Neutrophil (primary cell): ENCODE measurements at regions not wholly inside any gene's neighbourhood (a gene's known extent, or its start where the extent isn't known, plus 50 kb on each side); places are given as distances from the start of the nearest gene placed in this dataset.

Source experiments
- H3K27ac ChIP-seq: fragments of 200-600 bp; sonication (generic); 2 replicates; pipeline ENCODE4 v1.5.1; 2016; ENCODE audit warnings: mild to moderate bottlenecking, moderate library complexity
- H3K27me3 ChIP-seq: fragments of 200-600 bp; sonication (generic); 2 replicates; pipeline ENCODE4 v1.6.0; 2016; ENCODE audit warnings: mild to moderate bottlenecking
- H3K36me3 ChIP-seq: fragments of 200-600 bp; sonication (generic); 2 replicates; pipeline ENCODE4 v1.5.1; 2017
- H3K4me1 ChIP-seq, 2 experiments: fragments of 200-600 bp in 1 of 2; sonication (generic) in 1 of 2; 1 replicate in 1 of 2; 2 replicates in 1 of 2; pipeline versions ENCODE4 v1.5.1 to v1.6.1; 2013 to 2016; ENCODE audit warnings: low read depth in 1 of 2, low read length in 1 of 2, mild to moderate bottlenecking in 1 of 2, moderate library complexity in 1 of 2; ENCODE audit not compliant: control insufficient read depth in 1 of 2, insufficient read depth in 1 of 2
- H3K4me3 ChIP-seq, 2 experiments: fragments of 200-600 bp in 1 of 2; sonication (generic) in 1 of 2; 1 replicate in 1 of 2; 2 replicates in 1 of 2; pipeline ENCODE4 v1.5.1; 2013 to 2016; ENCODE audit warnings: low read depth in 1 of 2, low read length in 1 of 2, mild to moderate bottlenecking in 1 of 2, moderate library complexity in 1 of 2
- H3K9me3 ChIP-seq: fragments of 200-600 bp; sonication (generic); 2 replicates; pipeline ENCODE4 v1.5.1; 2016
- TF ChIP-seq, protein P1 (sequence below): fragments of 200-600 bp; sonication (generic); IDR thresholded peaks from 2 replicates; pipeline ENCODE4 v1.5.1; 2016; ENCODE audit warnings: antibody characterized with exemption

DNA sequence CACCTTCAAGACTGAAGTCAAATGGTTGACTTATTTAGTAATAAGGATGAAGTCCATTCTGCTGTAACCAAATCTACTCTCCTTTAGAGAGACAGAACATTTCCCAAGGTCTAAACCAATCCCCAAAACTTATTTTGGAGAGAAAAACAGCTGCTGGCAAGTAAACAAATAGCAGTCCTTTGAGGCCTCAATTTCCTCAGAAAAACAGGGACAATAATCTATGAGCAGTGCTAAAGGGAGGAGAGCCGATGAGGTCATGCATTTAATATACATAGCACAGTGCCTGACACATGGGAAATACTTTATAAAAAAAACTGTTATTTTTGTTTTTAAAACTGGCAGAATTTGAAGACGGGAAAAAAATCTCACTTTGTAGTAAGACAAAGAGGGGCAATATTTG, 526.0 kb downstream of the EPM2A start:
- Histone ChIP-seq H3K4me1 (no peaks in the 10 kb centered on the region), H3K27ac (no peak overlapping the region), H3K27me3 (no peaks in the 10 kb centered on the region), H3K4me3 (no peak overlapping the region), H3K9me3 (no peaks in the 10 kb centered on the region), H3K36me3 (no peaks in the 10 kb centered on the region)
- TF ChIP-seq, protein P1, sequence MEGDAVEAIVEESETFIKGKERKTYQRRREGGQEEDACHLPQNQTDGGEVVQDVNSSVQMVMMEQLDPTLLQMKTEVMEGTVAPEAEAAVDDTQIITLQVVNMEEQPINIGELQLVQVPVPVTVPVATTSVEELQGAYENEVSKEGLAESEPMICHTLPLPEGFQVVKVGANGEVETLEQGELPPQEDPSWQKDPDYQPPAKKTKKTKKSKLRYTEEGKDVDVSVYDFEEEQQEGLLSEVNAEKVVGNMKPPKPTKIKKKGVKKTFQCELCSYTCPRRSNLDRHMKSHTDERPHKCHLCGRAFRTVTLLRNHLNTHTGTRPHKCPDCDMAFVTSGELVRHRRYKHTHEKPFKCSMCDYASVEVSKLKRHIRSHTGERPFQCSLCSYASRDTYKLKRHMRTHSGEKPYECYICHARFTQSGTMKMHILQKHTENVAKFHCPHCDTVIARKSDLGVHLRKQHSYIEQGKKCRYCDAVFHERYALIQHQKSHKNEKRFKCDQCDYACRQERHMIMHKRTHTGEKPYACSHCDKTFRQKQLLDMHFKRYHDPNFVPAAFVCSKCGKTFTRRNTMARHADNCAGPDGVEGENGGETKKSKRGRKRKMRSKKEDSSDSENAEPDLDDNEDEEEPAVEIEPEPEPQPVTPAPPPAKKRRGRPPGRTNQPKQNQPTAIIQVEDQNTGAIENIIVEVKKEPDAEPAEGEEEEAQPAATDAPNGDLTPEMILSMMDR, result no peak

DNA sequence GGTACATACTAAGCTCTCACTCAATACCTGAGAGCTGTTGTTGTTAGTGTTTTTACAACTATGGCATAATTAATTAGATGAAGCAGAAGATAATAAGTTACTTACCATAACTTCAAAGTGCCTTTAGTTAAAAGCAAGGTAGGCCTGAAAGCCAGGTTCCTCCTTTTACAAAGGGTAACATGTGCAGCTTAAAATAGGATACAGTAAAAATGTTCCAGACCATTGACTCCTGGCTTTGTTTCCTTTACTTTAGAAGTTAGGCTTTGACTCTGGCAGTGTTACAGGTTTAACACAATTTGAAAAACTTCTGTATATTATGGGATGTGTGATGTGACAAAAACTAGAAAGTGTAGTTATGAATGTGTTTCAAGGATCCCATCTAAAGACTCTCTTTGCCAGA, 522.5 kb downstream of the EPM2A start:
- Histone ChIP-seq H3K4me1 (no peaks in the 10 kb centered on the region), H3K9me3 (no peaks in the 10 kb centered on the region), H3K27ac (no peak overlapping the region), H3K27me3 (no peaks in the 10 kb centered on the region), H3K4me3 (no peak overlapping the region), H3K36me3 (no peaks in the 10 kb centered on the region)
- TF ChIP-seq, protein P1, result no peak

DNA sequence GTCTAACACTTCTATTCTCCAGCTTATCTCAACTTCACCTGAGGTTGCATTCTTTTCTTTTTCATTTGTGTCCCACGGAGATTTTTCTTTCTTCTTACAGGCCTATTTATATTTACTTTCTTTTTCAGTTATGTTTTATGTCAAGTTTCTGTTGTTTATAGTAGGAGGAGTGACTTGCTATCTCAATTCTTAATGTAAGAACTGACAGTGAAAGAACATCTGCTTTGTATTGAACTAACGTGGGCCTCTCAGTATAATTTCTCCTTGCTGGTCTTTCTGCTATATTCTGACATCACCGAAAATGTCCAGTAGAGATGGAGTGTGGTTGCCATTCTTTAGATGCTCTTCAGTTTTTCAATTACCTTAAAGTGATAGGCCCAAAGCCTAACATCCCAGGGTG, 521.7 kb downstream of the EPM2A start:
- Histone ChIP-seq H3K27me3 (no peaks in the 10 kb centered on the region), H3K36me3 (no peaks in the 10 kb centered on the region), H3K4me3 (no peak overlapping the region), H3K4me1 (no peaks in the 10 kb centered on the region), H3K27ac (no peak overlapping the region), H3K9me3 (no peaks in the 10 kb centered on the region)
- TF ChIP-seq, protein P1, result no peak

DNA sequence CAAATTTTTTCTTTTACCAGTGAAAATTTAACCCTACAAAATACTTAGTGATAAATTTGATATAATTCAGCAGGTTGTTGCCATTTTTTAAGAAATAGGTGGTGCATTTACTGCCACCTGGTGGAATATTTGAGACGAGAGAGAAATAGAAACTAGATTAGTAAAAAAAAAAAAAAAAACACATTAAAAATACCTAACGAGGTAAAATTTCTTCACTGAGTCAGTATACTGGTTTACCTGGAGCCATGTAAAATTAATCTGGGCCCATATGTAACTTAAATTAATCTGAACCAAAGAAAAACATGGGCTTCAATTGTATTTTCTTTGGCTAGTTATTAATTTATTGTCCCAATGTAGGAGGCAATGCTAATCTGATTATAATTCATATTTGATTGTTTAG, 520.8 kb downstream of the EPM2A start:
- no peak overlapping the region for H3K27ac ChIP-seq
- no peaks in the 10 kb centered on the region for H3K27me3 ChIP-seq
- H3K9me3 ChIP-seq, result no peaks in the 10 kb centered on the region
- H3K4me1 ChIP-seq, result no peaks in the 10 kb centered on the region
- H3K4me3 ChIP-seq, result no peak overlapping the region
- H3K36me3 ChIP-seq, result no peaks in the 10 kb centered on the region
- TF ChIP-seq, protein P1, result no peak

DNA sequence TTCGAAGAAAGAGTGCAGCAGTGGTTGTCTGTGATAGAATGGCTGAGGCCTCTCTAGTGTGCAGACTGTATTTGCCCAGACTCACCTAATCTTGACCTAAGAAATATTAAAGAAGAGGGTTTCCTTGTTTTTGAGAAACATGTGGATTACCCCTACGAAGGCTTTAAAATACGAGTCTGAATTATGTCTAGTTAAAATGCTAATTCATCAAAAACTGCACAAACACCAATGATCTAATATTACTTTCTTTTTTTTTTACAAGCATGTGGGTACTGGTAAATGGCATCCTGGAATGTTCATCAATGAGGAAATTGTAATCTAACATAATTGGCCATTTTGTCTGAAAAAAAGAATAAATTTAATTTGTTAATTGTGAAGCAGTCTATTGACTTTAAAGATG, 510.9 kb downstream of the EPM2A start:
- H3K27ac ChIP-seq, result no peak overlapping the region
- no peak overlapping the region for H3K4me3 ChIP-seq
- H3K36me3 ChIP-seq, result no peaks in the 10 kb centered on the region
- H3K4me1 ChIP-seq, result no peaks in the 10 kb centered on the region
- TF ChIP-seq, protein P1, result no peak
- H3K9me3 ChIP-seq, result no peaks in the 10 kb centered on the region
- no peaks in the 10 kb centered on the region for H3K27me3 ChIP-seq

DNA sequence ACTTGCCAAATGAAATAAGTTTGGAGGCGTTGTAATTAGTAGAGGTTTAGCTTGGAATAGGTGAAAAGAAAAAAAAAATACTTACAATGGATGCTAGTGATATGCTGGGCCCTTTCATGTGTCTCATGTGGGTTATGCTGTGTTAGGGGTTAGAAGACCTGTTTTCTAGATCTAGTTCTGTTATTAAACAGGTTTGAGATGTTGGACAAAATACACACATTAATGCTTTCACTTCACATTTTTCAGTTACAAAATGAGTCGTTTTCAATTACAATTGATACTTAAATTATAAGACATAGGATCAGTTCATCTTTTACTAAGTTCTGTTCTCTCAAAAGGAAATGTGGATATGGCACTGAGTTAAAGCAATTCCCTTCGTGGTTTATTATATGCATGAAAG, 509.8 kb downstream of the EPM2A start:
- Histone ChIP-seq H3K9me3 (no peaks in the 10 kb centered on the region), H3K4me1 (no peaks in the 10 kb centered on the region), H3K27me3 (no peaks in the 10 kb centered on the region), H3K4me3 (no peak overlapping the region), H3K36me3 (no peaks in the 10 kb centered on the region), H3K27ac (no peak overlapping the region)
- TF ChIP-seq, protein P1, result no peak
